Stomach (tissue), 4 donors: ENCODE measurements at regions not wholly inside any gene's neighbourhood (a gene's known extent, or its start where the extent isn't known, plus 50 kb on each side); places are given as distances from the start of the nearest gene placed in this dataset.

Experiments used
- CTCF ChIP-seq, 7 experiments: fragments of 450-650 bp in 4 of 7; fragments of 200-600 bp in 3 of 7; sonication (generic) in 3 of 7; IDR thresholded peaks; one replicate each; pipeline ENCODE4 v1.5.1; 2016 to 2019; ENCODE audit warnings: antibody characterized with exemption in 7 of 7, control low read depth in 2 of 7, mild to moderate bottlenecking in 1 of 7
- POLR2A ChIP-seq, 4 donors: fragments of 450-650 bp; IDR thresholded peaks; one replicate each; pipeline ENCODE4 v1.6.1; 2016; ENCODE audit warnings: antibody characterized with exemption in 4 of 4, control low read depth in 2 of 4, mild to moderate bottlenecking in 1 of 4, moderate library complexity in 1 of 4

DNA sequence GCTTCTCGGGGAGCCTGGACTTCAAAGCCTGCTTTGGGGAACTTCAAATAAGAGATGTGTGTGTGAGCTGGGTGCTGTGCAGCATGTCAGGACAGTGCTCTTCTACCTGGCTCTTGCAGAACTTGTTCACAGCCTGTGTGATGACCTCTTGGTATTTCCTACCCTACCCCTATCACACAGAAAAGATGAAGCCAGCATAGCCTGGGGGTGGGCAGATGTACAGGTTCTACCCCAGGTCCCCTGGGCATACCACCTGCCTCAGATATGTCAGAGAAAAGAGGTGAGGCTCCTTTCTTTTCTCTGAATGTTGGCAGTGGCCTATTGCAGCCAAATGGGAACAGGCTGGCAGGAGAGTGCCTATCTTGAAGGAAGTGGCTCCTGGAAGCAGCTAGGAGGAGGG, 111.7 kb upstream of the ALG10B start:
- no peak for TF ChIP-seq CTCF (IDR thresholded peaks at IDR 0.05)
- TF ChIP-seq POLR2A (IDR thresholded peaks at IDR 0.05) = no peak
